ENCODE measurements at regions not wholly inside any gene's neighbourhood (a gene's known extent, or its start where the extent isn't known, plus 50 kb on each side); places are given as distances from the start of the nearest gene placed in this dataset.

- DNase-seq (ENCODE audit: low read depth in 2 of 2), result no peak
These were observed 158.2 kb upstream of the MAF start for GRCh38 chr16:79758615-79759346.

DNA sequence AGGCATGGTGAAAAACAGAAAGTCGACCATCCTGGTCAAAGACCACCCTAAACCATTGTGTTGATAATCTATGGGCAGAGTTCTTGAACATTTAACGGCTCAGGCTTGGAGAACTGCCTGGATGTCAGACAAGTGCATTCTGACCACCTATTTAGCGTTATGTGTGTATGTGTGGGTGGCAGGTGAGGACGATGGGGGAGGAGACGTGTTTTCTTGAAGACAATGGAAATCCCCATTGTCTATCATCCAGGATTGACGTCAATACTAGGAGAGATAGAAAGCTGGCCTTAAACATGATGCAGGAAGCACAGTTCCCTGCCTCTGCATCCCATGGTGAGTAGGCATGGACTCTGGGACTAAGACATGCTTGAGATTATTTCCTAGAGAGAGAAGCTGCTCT lies 157.4 kb upstream of the MAF start:
- DNase-seq (ENCODE audit: low read depth in 2 of 2), result no peak

GRCh38 chr16:79757163-79757562 lies 156.6 kb upstream of the MAF start:
- DNase-seq (ENCODE audit: low read depth in 2 of 2), result no peak

- DNase-seq (ENCODE audit: low read depth in 2 of 2), result no peak
These were observed 156.0 kb upstream of the MAF start for GRCh38 chr16:79756571-79756970.

DNA sequence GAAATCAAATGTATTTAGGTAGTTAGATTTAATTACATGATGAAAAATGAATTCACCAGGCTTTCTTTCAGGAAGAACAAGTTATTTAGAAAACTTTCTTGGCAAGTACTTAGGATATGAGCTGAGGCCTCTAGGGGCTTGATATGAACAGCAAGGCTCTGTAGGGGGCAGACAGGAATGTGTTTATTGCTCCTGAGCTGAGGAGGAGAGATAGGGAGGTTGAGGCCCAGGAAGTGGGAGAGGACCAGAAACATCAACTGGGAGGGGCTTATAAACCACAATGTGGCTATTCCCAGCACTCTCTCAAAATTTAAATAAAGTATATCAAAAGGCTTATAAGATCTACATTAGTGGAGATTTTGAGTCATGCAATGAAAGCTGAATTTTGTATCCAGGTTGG lies 154.0 kb upstream of the MAF start:
- no peak for DNase-seq (ENCODE audit: low read depth in 2 of 2)

- DNase-seq (ENCODE audit: low read depth in 2 of 2), result no peak
These were observed 153.5 kb upstream of the MAF start for GRCh38 chr16:79754081-79754480.

- no peak for DNase-seq (ENCODE audit: low read depth in 2 of 2)
These were observed 152.7 kb upstream of the MAF start for GRCh38 chr16:79753286-79753685.

GRCh38 chr16:79752396-79752795 lies 151.9 kb upstream of the MAF start:
- no peak for DNase-seq (ENCODE audit: low read depth in 2 of 2)

DNA sequence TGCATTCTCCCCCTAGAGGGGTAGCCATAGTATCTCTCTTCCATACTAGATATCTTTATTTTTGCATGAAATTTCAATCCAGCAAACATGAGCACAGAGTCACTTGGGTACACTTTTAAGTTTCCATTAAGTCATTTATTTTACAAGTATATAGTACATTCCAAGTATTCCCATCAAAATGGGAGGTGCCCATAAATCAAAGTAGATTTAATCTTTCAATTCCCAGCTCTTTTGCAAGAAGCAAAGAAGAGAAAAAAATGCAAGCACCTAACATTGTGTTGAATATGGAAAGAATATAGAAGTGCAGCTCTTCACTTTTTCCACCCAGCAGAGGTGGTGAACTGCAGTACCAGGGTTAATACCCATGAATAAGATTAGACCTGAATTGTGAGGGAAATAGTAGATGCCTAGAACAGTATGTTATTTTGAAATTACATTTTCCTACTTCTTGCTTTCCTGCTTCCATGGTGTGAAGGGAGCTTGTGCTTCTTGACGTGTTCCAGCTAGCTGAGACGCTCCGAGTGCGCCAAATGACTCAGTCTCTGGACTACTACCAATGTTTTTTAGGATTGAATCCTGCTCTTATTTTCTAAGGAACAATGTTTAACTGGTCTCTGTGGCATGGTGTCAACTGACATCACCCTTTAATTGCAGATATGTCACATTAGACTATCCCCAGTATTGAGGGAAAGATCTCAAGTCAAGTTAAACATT lies 151.1 kb upstream of the MAF start:
- DNase-seq (ENCODE audit: low read depth in 2 of 2), result no peak

GRCh38 chr16:79750311-79750710 lies 149.8 kb upstream of the MAF start:
- DNase-seq (ENCODE audit: low read depth in 2 of 2), result no peak

- DNase-seq (ENCODE audit: low read depth in 2 of 2), result no peak
These were observed 148.1 kb upstream of the MAF start for GRCh38 chr16:79748629-79749028.

DNA sequence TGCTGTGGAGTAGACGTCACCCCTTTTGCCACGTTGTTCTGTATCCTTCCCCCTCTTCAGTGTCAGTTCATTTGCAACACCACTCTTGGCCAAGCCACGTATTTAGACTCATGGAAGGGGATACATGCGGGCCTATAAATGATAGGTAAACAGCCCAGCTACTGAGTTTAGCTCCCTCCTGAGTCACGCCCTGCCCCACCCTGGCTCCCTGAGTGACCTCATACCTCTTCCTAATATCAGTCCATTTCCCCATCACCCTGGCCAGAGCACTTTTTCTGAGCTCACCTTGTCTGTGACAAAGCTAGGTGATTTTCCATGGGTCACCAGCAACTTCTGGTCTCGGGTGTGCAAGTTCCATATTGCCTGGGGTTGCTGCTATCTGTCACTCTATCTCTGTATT lies 147.2 kb upstream of the MAF start:
- DNase-seq (ENCODE audit: low read depth in 2 of 2), result no peak

DNA sequence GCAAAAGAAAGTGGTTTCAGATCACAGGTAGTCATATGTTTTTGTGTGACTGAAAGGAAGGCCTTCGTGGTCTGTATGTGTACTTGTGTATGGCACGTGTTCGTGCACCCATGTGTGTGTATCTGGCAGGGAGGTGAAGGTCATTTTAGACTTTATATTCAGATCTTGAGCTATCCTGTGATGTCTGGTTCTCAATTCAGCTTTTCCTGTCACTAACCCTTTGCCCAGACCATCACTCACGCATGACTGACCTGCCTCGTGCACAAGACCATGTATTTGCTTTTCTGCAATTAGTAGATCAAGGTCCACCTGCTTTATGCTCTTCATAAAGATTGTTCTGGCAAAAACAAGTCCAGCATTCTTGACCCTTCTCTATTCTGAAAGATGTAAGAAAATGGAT lies 139.7 kb upstream of the MAF start:
- no peak for DNase-seq (ENCODE audit: low read depth in 2 of 2)

DNA sequence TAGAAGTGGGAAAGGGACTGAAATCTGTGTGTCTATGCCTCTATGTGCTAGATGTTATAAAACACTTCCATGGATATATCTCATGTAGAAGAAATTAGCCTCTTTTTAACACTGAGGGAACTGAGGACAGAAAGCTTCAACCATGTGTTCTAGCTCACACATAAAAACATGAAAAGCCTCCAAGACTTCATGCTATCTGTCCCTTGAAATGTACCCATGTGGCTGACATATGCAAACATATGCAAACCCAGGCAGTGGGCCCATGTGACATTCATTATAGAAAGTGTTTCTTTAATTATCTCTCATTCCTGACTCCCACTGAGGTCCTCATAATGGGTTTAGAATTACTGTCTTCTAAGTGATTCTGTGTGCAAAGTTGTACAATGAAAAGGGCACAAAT lies 134.7 kb upstream of the MAF start:
- no peak for DNase-seq (ENCODE audit: low read depth in 2 of 2)

DNA sequence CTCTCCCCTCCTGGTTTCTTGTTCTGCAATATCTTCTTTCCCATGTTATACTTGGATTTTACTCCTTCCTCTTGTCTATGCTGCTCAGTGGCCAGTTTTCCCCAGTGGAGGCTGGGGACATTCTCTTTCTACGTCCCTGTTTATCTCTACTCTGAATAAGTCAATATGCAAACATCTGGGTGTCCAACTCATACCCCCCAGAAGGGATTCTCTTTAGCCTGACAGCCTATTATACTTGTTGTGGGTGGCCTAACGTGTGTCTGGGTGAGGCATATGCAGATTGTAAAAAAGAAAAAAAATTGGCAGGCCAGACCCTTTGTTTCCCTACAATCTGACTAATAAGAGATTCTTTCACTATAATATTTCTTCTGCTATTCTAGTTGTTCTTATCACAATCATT lies 134.2 kb upstream of the MAF start:
- DNase-seq (ENCODE audit: low read depth in 2 of 2), result no peak

DNA sequence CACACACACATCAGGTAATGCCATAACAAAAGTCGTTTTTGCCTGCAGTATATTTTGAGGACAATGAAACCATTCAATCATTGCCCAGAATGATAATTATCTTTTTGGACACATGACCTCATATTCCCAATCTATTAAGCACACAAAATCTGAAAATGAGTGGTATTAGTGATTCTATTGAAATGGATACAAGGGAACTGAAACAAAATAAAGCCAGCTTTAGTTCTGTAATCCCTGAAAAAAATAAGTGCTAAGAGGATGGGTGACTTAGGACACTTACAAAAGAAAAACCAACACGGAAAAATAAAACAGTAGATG lies 128.3 kb upstream of the MAF start:
- DNase-seq (ENCODE audit: low read depth in 2 of 2), result no peak

GRCh38 chr16:79728048-79728922 lies 127.7 kb upstream of the MAF start:
- no peak for DNase-seq (ENCODE audit: low read depth in 2 of 2)

DNA sequence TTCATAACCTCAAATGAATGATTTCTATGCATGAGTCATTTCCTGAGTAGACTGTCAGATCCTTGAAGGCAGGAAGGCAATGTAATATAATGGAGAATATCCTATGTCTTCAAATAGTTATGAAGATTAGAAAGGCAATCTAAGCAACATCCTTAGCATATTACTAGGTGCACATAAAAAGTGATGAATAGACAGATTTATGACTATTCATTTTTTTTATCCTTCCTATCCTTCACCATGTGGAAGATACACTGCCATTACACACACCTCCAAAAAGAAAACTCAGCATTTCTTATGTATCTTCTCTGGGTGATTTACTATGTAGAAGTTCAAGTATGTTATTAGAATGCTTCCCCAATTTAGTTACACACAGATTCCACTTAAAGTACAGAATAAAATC lies 126.4 kb upstream of the MAF start:
- DNase-seq (ENCODE audit: low read depth in 2 of 2), result no peak

- DNase-seq (ENCODE audit: low read depth in 2 of 2), result no peak
These were observed 124.5 kb upstream of the MAF start for GRCh38 chr16:79725051-79725450.

- DNase-seq (ENCODE audit: low read depth in 2 of 2), result no peak
These were observed 123.1 kb upstream of the MAF start for GRCh38 chr16:79723583-79724168.

GRCh38 chr16:79721270-79721669 lies 120.7 kb upstream of the MAF start:
- no peak for DNase-seq (ENCODE audit: low read depth in 2 of 2)

DNA sequence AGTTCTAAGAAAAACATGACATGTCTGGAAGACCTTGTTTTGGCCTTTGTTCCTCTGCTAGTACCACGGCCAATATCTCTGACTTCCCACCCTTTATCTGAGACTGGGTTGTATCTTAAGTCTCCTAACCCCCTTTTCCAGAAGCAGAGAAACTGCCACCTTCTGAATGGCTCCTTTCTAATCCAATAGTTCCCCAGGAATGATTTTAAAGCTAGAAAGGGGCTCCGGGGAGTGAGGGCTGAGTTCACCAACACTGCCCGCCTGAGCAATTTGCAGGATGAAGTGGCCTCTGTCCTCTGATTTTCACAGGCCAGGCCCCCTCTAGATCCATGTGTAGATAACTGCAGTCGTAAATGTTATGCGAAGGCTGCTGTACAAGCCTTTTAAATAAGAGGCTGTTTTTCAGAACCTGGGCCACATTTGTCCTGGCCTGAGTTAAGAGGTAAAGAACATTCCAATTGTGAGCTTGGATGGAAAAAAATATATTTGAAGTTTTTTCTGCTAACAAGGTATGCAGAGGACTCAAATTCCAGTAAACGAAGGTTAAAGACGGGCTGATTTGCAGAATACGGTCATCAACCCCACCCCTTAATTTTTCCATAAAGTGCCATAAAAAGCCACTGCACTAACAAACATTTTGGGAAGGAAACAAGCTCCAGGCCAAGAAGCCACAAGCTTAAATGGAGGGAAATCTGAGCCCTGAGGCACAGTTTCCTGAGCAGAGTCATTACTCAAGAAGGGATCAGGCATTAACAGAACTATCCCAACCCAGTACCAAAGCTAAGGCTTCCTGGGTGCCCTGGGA lies 117.0 kb upstream of the MAF start:
- DNase-seq (ENCODE audit: low read depth in 2 of 2), result no peak

All from stimulated activated CD4-positive, alpha-beta T cell treated with anti-CD3 and anti-CD28 coated beads, Interleukin-4, amount 100 ng/mL, for 48 hours (primary cell).